ENCODE measurements at regions not wholly inside any gene's neighbourhood (a gene's known extent, or its start where the extent isn't known, plus 50 kb on each side); places are given as distances from the start of the nearest gene placed in this dataset.

- Histone ChIP-seq H3K27ac (ENCODE audit: low read depth, low read length) (no peak overlapping the region), H3K36me3 (ENCODE audit: control insufficient read depth, low read length) (no peaks in the 10 kb centered on the region), H3K9me2 (replicated peaks; ENCODE audit: control insufficient read depth, low read length) (no peaks in the 10 kb centered on the region; the same call in 1 of the 2 replicates), H3K4me2 (ENCODE audit: low read length) (no peak overlapping the region), H3K4me1 (ENCODE audit: control insufficient read depth, low read length) (no peaks in the 10 kb centered on the region), H3K27me3 (ENCODE audit: control insufficient read depth, low read length) (no peaks in the 10 kb centered on the region), H3K4me3 (ENCODE audit: low read length) (no peak overlapping the region), H4K20me1 (ENCODE audit: control insufficient read depth, insufficient read depth, low read depth, low read length) (no peaks in the 10 kb centered on the region), H3F3A (ENCODE audit: control insufficient read depth, insufficient read depth) (no peaks in the 10 kb centered on the region), H3K79me2 (ENCODE audit: control insufficient read depth, low read length) (no peaks in the 10 kb centered on the region), H3K9me3 (ENCODE audit: control insufficient read depth, insufficient read depth, low read length) (no peaks in the 10 kb centered on the region)
- TF ChIP-seq, protein P1, sequence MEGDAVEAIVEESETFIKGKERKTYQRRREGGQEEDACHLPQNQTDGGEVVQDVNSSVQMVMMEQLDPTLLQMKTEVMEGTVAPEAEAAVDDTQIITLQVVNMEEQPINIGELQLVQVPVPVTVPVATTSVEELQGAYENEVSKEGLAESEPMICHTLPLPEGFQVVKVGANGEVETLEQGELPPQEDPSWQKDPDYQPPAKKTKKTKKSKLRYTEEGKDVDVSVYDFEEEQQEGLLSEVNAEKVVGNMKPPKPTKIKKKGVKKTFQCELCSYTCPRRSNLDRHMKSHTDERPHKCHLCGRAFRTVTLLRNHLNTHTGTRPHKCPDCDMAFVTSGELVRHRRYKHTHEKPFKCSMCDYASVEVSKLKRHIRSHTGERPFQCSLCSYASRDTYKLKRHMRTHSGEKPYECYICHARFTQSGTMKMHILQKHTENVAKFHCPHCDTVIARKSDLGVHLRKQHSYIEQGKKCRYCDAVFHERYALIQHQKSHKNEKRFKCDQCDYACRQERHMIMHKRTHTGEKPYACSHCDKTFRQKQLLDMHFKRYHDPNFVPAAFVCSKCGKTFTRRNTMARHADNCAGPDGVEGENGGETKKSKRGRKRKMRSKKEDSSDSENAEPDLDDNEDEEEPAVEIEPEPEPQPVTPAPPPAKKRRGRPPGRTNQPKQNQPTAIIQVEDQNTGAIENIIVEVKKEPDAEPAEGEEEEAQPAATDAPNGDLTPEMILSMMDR (IDR thresholded peaks at IDR 0.05; ENCODE audit: low read depth, low read length, poor library complexity, severe bottlenecking) = no peak
- TF ChIP-seq EZH2phosphoT487 (IDR thresholded peaks at IDR 0.05; ENCODE audit: borderline replicate concordance, low read length) = no peak
These were observed 341.1 kb downstream of the FSCB start for GRCh38 chr14:44165936-44166335.

DNA sequence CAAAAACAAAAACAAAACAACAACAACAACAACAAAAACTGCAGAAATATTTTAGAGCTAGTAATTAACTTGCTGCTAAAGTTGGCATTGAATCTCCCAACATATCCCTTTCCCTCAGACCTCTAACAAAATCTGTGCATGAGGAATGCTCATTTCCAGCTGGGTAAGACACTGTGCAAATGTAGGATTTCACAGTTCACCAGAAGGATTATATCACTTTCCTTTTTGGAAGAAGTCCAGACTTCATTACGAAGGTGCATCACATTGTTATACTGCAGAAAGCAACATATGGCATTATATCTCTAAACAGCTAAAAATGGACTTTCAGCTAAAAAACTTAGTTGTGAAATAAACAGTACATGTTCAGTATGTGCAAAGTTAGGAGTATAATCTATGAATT lies 341.8 kb downstream of the FSCB start:
- H3K79me2 ChIP-seq (ENCODE audit: control insufficient read depth, low read length) = no peaks in the 10 kb centered on the region
- H3K36me3 ChIP-seq (ENCODE audit: control insufficient read depth, low read length) = no peaks in the 10 kb centered on the region
- H3K27me3 ChIP-seq (ENCODE audit: control insufficient read depth, low read length) = no peaks in the 10 kb centered on the region
- H3K27ac ChIP-seq (ENCODE audit: low read depth, low read length) = no peak overlapping the region
- no peaks in the 10 kb centered on the region; the same call in 1 of the 2 replicates for H3K9me2 ChIP-seq (replicated peaks; ENCODE audit: control insufficient read depth, low read length)
- H3K4me3 ChIP-seq (ENCODE audit: low read length) = no peak overlapping the region
- H3F3A ChIP-seq (ENCODE audit: control insufficient read depth, insufficient read depth) = no peaks in the 10 kb centered on the region
- H3K9me3 ChIP-seq (ENCODE audit: control insufficient read depth, insufficient read depth, low read length) = no peaks in the 10 kb centered on the region
- no peak for TF ChIP-seq EZH2phosphoT487 (IDR thresholded peaks at IDR 0.05; ENCODE audit: borderline replicate concordance, low read length)
- TF ChIP-seq, protein P1 (IDR thresholded peaks at IDR 0.05; ENCODE audit: low read depth, low read length, poor library complexity, severe bottlenecking) = no peak
- H4K20me1 ChIP-seq (ENCODE audit: control insufficient read depth, insufficient read depth, low read depth, low read length) = no peaks in the 10 kb centered on the region
- H3K4me2 ChIP-seq (ENCODE audit: low read length) = no peak overlapping the region
- H3K4me1 ChIP-seq (ENCODE audit: control insufficient read depth, low read length) = no peaks in the 10 kb centered on the region

DNA sequence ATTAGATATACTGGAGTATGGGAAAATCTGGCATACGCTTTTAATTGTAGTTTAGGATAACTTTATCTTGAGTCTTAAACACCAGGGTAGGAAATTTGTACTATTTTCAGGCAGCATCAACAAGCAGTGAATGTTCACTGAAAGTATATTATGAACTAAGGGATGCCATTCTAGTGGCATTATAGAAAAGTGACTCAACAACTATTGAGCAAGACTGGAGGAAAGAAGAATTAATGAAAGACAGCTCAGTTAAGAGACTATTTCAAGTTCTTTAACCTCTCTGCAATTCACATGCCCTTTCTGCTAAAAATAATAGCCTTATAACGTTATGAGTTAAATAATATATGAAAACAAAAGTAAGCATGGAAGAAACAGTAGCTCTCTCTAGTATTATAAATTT lies 343.1 kb downstream of the FSCB start:
- TF ChIP-seq EZH2phosphoT487 (IDR thresholded peaks at IDR 0.05; ENCODE audit: borderline replicate concordance, low read length) = no peak
- TF ChIP-seq, protein P1 (IDR thresholded peaks at IDR 0.05; ENCODE audit: low read depth, low read length, poor library complexity, severe bottlenecking) = no peak

More for the DNA sequence above, 343.1 kb downstream of the FSCB start:
- no peaks in the 10 kb centered on the region; the same call in 1 of the 2 replicates for H3K9me2 ChIP-seq (replicated peaks; ENCODE audit: control insufficient read depth, low read length)
- H3K4me1 ChIP-seq (ENCODE audit: control insufficient read depth, low read length) = no peaks in the 10 kb centered on the region
- no peaks in the 10 kb centered on the region for H3K79me2 ChIP-seq (ENCODE audit: control insufficient read depth, low read length)
- H3K36me3 ChIP-seq (ENCODE audit: control insufficient read depth, low read length) = no peaks in the 10 kb centered on the region
- H3K9me3 ChIP-seq (ENCODE audit: control insufficient read depth, insufficient read depth, low read length) = no peaks in the 10 kb centered on the region
- H3K4me2 ChIP-seq (ENCODE audit: low read length) = no peak overlapping the region
- H3F3A ChIP-seq (ENCODE audit: control insufficient read depth, insufficient read depth) = no peaks in the 10 kb centered on the region
- H3K27ac ChIP-seq (ENCODE audit: low read depth, low read length) = no peak overlapping the region
- no peaks in the 10 kb centered on the region for H4K20me1 ChIP-seq (ENCODE audit: control insufficient read depth, insufficient read depth, low read depth, low read length)
- no peak overlapping the region for H3K4me3 ChIP-seq (ENCODE audit: low read length)
- H3K27me3 ChIP-seq (ENCODE audit: control insufficient read depth, low read length) = no peaks in the 10 kb centered on the region
